Left ventricle myocardium superior (tissue), 1 donor: ENCODE measurements at regions not wholly inside any gene's neighbourhood (a gene's known extent, or its start where the extent isn't known, plus 50 kb on each side); places are given as distances from the start of the nearest gene placed in this dataset.
A peak's percentile ranks its signal among the peaks of the same experiment; 100 is the strongest.
"Not testable (repeated sequence)": the region's sequence is repeated elsewhere in the genome, so short reads cannot be mapped to it uniquely, and the experiment has no call there.

Experiments used
- ATAC-seq: fragments of 200-7000 bp; cut with Tn5 transposase; one replicate; pipeline ENCODE4 v1.9.1; 2020; ENCODE audit warnings: mild to moderate bottlenecking, moderate library complexity
- DNase-seq: peaks from one replicate; pipeline ENCODE4 v3.0.0-alpha.2; 2020
- intact Hi-C: fragments of 100-400 bp; cut with micrococcal nuclease; formaldehyde crosslinking; loops from one replicate; pipeline ENCODE4 v1.11.0; 2022
- donor health status: DM: no; HTN: yes; CAD: no; lungs with severe emphysema.

DNA sequence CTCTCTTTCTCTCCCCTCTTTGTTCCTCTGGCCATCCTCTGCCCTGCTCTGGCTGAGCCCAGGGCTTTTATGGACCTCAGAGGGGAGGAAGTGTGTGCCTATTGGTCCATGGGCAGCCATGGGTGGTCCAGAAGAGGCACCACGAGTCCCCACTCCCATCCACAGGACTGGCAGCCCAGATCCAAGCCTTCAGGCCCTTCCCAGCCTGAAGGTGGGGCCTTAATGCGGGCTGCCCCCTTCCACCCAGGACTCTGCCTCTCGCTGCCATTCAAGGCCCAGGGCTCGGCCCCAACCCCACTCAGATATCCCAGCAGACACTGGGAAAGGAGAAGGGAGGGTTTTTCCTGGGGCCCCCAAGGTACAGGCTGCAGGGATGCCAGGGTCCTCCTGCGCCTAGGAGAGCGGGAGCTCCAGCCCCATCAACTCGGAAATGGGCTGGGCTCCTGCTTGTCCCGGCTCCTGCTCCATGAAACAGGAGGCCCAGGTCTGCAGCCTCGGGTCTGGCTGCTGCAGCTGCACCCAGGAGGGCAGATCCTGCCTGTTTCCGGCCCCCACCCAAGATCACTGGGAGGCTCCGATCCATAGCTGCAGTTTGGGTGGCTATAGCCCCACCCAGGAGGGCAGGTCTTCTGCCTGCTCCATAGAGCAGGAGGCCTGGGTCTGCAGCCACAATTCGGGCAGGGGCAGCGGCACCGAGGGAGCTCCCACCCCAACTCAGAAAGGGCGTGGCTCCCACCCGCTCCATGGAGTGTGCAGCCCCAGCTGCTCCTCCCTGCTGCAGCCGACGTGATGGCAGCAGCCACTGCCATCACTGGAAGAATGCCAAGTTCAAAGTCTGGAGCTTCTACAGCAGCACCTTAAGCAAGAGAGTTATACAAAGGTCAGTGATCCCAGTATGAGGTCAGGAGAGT lies 116.6 kb upstream of the RBBP8 start:
- intact Hi-C loops, result no loop called here

DNA sequence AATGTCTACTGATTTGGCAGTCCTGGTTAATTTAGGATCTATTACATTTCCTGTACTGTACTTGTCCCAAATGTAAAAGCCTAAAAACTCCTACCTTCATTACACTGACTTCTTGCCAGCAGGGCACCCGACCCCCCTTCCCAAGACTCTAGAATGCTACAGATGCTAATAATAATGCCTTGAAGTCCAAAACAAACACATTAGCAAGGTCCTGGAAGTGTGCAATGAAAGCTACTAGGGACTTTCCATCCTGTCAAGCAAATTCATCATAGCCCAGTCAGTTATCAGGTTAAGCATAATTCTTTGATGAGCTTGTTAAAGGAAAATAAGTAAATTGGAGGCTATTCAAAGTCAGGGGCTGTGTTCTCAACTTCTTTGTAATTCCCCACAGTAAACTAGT lies 115.3 kb upstream of the RBBP8 start:
- DNase-seq (no peak), ATAC-seq (no peak)
- intact Hi-C loops, result no loop called here

More for the DNA sequence above, 116.6 kb upstream of the RBBP8 start:
- DNase-seq (no peak), ATAC-seq (no peak)

DNA sequence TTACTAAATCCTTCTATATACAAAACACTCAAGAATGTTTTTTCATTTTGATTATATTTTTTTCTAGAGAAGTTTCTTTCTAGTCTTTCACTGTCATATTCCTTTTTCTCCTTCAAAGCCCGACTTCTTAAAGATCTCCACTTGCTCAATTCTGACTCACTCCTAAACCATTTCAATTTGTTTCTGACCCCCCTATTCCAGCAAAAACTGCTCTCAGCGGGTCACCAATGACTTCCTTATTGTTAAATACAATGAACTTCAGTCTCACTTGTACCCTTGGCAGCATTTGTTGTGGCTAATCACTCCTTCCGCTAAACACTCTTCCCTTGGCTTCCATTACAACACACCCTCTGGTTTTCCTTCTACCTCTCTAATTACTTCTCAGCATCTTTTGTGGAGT lies 111.1 kb upstream of the RBBP8 start:
- no peak for DNase-seq
- intact Hi-C loops, result no loop called here
- ATAC-seq, result no peak

DNA sequence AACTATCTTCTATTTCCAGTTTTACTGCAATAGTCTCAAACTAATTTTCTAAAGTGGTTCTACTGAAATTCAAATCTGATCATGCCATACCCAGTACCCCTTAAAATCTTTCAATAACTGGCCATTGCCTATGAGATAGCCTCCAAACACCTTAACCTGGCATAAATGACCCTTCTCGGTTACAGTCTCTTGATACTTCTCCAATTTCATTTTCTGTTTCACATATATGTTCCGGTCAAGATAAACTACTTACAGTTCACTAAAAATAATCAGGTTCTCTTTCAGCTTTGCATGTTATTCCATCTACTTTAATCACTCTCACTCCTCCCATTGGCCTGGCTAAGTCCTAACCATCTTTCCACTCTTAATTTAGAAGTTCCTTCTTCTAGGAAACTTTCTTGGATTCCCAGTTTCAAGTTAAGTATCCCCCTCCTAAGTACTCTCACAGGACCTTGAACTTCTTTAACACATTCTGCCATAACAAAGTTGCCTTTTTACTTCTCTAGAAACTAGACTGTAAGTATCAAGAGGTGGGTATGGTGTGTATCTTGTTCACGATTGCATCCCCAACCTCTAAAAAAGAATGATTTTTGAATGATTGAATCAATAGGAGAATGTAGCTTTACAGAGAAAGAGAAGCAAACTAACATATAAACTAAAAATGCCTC lies 110.2 kb upstream of the RBBP8 start:
- DNase-seq (no peak), ATAC-seq (no peak)
- intact Hi-C loops, result no loop called here

DNA sequence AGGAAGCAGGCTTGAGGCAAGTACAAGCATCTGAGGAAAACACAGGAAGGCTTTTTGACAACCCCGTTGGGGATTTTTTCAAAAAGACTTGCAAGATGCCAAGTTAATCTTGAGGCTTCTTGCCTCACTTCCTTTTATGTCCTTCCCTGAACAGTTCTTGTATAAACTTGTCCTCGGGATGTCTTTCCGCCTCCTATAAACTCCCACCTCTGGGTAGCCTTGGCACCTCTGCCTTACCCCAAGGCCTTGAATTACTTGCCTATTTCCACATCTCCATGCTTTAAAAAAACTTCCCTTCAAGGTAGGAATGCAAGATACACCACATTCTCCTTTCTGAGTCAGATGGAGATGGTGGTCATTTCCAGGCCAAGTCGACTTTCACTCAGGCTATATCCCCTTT lies 106.4 kb upstream of the RBBP8 start:
- no peak for ATAC-seq
- intact Hi-C loops, result no loop called here
- no peak for DNase-seq

DNA sequence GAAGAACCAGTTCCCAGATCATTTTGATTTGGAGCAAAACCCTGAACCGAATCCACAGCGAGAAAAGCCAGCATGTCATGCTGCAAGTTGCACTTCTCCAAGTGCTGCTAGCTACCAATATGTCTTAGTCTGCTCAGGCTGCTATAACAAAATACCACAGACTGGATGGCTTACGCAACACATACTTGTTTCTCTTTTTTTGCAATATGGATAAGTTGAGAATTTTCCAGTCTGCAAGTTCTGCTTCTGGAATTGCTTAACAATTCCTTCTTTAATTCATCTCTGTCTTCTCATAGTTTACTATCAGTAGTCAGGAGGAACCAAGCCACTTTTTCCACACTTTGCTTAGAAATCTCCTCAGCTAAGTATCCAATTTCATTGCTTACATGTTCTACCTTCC lies 105.9 kb upstream of the RBBP8 start:
- ATAC-seq, result no peak
- DNase-seq, result no peak
- intact Hi-C loops, result no loop called here

DNA sequence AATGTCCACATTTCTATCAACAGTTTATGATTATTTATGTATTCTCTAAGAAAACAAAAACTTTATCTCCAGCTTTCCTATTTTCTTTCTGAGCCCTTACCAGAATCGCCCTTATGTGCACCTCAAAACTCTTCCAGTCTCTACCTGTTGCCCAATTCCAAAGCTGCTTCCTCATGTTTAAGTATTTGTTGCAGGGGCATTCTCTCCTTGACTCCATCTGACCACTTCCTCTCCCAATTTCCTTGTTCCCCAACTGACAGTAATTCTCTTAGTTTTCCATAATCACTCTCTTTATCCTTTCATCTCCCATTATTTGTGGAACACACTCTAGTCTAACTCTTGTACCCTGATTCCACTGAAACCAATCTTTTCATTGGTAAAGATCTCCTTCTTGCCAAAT lies 105.4 kb upstream of the RBBP8 start:
- intact Hi-C loops, result no loop called here
- ATAC-seq, result no peak
- DNase-seq, result no peak

DNA sequence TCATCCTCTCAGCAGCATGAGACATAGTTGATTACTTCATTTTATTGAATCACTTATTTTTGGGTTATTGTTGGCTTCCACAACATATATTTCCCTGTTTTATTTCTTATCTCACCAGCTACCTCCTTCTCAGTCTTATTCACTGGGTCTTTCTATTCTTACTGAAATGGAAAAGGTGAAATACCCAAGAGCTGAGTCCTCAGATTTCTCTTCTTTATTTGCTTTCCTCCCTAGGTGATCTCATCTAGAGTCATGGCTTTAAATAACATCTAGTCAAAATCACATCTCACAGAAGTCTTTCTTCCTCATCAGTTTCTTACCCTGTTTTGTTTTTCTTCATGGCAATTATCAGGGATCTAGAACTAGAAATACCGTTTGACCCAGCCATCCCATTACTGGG lies 105.0 kb upstream of the RBBP8 start:
- intact Hi-C loops, result no loop called here
- ATAC-seq, result no peak
- DNase-seq, result no peak

DNA sequence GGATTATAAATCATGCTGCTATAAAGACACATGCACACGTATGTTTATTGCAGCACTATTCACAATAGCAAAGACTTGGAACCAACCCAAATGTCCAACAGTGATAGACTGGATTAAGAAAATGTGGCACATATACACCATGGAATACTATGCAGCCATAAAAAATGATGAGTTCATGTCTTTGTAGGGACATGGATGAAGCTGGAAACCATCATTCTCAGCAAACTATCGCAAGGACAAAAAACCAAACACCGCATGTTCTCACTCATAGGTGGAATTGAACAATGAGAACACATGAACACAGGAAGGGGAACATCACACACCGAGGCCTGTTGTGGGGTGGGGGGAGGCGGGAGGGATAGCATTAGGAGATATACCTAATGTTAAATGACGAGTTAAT lies 104.5 kb upstream of the RBBP8 start:
- intact Hi-C loops, result not testable (repeated sequence)

DNA sequence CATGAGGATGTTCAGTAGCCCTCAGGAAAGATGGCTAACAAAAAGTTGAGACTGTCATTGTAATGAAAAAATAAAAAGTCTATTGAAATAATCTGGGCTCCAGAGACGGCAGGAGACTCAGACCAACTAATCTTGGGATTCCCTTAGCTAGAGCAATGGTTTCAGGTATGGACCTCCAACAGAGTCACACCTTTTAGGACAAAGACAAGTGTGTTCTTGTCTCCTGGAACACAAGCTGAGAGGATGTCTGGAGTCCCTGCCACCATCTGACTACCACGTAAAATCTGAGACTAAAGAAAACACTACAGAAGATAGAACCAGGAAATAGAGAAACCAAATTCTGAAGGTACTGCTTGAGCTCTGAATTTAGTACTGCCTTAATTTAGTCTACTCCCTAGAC lies 103.3 kb upstream of the RBBP8 start:
- ATAC-seq (no peak), DNase-seq (no peak)

More for the DNA sequence above, 104.5 kb upstream of the RBBP8 start:
- DNase-seq, ATAC-seq: not testable (repeated sequence)

DNA sequence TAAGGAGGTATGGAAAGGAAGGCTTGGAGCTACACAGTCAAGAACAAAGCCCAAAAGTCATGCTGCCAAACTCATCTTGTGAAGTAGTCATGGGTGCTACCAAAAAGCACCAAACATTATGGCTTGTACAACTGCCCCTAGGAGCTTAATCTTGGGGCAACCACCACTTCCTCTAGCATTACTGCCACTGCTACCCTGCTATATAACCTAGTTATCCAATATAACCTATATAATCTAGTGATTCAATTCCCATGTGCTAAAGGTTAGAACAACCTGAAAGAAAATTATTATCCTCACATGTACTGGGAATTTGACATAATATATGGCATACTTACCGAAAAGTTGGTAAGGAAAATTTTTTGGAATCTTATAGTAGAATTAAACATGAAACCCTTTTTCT lies 102.6 kb upstream of the RBBP8 start:
- intact Hi-C loops, result no loop called here
- no peak for DNase-seq
- ATAC-seq, result no peak

More for the DNA sequence above, 103.3 kb upstream of the RBBP8 start:
- intact Hi-C loops, result no loop called here

DNA sequence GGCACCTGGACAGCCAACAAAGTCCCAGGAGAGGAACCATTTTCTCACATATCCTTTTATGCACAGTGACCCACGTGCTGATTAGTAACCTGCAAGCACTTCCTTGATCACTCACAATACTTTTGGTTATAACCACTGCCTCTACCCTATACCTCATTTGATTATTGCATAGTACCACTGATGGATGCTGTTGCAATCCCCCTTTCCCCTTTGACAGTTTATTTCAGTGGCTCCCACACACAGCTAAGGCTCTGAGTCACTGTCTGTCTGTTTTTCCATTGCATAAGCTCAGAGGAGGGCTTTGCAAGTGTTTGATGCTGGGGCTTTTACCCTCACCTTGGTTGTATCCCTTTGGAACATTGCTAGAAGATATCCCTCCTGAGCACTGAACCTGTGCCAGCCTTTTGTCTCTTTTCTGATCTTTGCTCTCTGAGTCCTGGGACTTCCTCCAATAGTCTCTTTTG lies 101.7 kb upstream of the RBBP8 start:
- DNase-seq (no peak), ATAC-seq (no peak)
- intact Hi-C loops, result no loop called here

DNA sequence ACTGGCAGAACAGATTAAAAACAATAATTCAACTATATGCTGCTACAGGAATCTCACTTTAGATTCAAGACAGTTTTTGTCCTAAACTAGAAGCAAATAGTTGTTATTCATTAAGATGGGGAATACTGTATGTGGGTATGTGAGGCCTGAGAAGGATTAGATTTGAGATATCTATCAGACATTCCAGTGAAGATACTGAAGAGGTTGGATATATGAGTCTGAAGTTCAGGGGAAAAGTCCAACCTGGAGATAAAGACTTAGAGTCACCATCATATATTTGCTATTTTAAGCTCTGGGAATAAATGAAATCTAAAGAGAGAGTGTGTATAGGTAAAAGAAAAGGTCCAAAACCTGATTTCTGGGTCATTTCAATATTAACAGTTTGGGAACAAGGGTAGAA lies 96.2 kb upstream of the RBBP8 start:
- DNase-seq (no peak), ATAC-seq (no peak)
- intact Hi-C loops, result no loop called here

DNA sequence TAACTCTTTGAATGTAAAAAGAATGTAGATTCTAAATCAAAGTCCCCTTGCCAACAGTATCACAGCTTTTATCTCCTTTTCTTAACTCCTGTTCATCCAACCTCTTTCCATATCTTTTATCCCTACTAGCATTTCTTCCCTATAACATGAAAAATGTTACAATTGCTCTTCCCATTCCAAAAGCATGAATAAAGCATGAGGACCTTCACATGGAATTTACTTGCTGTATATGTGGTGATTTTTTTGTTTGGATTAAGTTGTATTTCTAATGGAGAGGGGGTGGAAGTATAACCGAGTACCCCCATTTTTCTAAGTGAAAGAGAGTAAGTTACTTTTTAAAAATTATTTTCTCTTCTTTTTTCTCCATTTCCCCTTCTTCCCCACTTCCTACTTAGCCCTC lies 94.9 kb upstream of the RBBP8 start:
- DNase-seq (no peak), ATAC-seq (no peak)
- intact Hi-C loops, result no loop called here

DNA sequence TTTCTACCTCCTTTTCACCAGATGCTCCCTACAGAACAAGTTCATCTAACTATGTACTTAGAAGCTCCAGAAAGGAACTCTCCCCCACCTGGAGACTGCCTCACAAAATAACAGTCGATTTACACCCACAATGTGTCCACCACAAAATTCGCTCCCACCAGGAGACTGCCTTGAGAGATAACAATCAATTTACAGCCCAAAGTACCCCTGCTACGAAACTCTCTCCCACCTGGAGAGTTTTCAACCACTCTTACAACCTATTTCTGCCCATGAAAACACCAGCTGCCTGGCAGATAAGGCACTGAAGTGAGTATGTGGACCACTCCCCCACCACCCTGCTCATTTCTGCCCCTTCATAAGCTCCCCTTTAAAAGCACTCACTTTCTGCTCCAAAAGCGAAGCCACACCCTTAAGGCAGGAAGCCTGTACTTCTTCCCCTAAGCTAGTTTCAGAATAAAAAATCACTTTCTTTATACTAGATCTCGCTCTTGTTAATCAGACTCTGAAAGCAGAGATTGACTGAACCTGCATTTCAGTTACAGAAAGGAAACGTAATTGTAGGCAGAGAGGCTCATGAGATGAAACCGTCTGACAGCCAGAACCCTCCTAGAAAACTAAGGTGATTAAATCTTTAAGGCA lies 94.4 kb upstream of the RBBP8 start:
- ATAC-seq (no peak), DNase-seq (no peak)
- intact Hi-C loops, result no loop called here

DNA sequence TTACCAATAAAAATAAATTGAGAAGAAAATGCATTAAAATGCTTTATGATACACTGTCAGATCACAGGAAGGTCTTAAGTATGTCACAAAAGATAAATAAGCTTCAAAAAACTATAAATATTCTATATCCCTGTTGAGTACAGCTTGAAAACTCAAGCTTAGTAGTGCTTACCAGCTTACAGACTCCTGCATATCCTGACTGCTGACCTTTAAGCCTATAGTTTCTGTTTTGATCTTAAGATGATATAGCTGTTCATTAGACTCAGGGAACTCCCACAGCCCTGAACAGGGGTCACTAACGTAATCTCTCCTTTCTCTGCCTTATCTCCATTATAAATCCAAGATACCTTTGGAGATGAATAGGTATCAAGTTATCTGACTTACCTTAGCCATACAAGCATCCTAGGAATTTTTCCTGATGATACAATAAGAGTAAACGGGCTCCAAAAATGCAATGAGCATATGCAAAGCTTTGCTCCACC lies 93.7 kb upstream of the RBBP8 start:
- no peak for DNase-seq
- ATAC-seq, result no peak
- intact Hi-C loops, result no loop called here

DNA sequence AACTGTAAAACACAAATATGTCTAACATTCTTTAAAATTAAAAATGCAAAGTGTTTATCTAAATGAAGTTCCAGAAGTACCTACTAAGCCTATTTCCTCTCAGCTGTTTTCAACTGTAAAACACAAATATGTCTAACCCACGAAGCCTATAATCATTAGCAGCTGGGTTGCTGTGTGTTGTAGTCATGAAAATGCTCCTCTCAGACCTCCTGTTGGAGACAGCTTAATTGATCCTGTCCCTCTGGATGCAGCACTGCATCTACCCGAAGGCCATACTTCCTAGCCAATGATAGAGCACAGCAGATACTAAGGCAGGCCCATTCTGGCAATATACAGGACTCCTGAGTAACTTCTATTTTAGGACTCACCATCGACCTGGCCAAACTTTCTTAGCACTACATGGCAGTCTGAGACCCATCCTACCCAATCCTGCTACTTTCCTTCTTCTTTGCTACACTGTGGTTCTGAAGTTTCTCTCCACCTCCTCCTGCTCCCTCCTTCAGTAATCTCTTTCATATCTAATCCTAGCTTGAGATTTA lies 92.5 kb upstream of the RBBP8 start:
- ATAC-seq (peak; percentile 56), DNase-seq (no peak)
- intact Hi-C loops, result loop anchor here (10.0 kb wide), 1 partner anchor 144 kb away; no protein-coding TSS in a partner anchor

DNA sequence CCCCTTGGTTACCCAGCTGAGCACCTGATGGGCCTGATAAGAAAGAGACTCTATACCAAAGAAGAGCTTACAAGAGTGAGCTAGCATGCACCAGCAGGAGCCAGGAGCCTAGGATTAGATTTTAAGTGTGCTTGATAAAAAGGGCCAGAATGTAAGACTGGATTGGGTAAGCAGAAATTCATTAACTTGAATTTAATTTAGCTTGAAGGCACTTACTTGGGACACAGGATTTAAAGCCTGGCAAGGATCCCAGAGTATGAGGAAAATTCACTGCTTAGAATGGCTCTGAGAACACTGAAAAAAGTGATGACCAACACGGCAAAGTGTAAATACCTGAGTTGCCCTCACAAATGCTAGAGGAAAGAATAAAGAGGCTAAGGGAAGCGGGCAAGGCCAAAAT lies 91.3 kb upstream of the RBBP8 start:
- intact Hi-C loops, result loop anchor here (10.0 kb wide), 1 partner anchor 143 kb away; no protein-coding TSS in a partner anchor
- ATAC-seq, result no peak

DNA sequence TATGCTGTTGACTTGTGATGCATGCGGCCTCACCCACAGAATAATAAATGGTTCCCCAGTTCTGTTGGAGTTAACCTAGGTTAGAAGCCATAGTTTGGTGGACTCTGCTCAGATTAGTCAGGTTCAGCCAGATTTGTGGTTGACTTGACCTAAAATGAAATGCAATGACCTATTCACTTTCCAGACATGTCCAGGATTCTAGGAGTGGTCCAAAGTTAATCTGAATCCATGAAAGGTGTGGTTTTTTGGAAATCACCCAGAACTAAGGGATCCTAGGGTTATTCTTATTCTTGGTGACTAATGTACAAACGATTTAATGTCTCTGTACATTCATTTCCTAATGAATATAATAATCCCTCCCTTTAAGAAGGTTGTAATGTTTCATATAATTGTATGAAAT lies 88.9 kb upstream of the RBBP8 start:
- intact Hi-C loops, result loop anchor here (10.0 kb wide), 1 partner anchor 141 kb away; no protein-coding TSS in a partner anchor
- DNase-seq (no peak), ATAC-seq (no peak)

More for the DNA sequence above, 91.3 kb upstream of the RBBP8 start:
- no peak for DNase-seq
